GM12874 (cell line): ENCODE measurements at regions not wholly inside any gene's neighbourhood (a gene's known extent, or its start where the extent isn't known, plus 50 kb on each side); places are given as distances from the start of the nearest gene placed in this dataset.

ENCODE experiments used
- TF ChIP-seq, protein P1 (sequence below): IDR thresholded peaks from 2 replicates; pipeline ENCODE4 v1.5.1; 2011; ENCODE audit warnings: low read depth, mild to moderate bottlenecking, control low read depth, low read length, moderate library complexity; ENCODE audit not compliant: insufficient read depth

GRCh38 chr5:163569284-163569683, 63.9 kb downstream of the MAT2B start:
- TF ChIP-seq, protein P1, sequence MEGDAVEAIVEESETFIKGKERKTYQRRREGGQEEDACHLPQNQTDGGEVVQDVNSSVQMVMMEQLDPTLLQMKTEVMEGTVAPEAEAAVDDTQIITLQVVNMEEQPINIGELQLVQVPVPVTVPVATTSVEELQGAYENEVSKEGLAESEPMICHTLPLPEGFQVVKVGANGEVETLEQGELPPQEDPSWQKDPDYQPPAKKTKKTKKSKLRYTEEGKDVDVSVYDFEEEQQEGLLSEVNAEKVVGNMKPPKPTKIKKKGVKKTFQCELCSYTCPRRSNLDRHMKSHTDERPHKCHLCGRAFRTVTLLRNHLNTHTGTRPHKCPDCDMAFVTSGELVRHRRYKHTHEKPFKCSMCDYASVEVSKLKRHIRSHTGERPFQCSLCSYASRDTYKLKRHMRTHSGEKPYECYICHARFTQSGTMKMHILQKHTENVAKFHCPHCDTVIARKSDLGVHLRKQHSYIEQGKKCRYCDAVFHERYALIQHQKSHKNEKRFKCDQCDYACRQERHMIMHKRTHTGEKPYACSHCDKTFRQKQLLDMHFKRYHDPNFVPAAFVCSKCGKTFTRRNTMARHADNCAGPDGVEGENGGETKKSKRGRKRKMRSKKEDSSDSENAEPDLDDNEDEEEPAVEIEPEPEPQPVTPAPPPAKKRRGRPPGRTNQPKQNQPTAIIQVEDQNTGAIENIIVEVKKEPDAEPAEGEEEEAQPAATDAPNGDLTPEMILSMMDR = no peak

DNA sequence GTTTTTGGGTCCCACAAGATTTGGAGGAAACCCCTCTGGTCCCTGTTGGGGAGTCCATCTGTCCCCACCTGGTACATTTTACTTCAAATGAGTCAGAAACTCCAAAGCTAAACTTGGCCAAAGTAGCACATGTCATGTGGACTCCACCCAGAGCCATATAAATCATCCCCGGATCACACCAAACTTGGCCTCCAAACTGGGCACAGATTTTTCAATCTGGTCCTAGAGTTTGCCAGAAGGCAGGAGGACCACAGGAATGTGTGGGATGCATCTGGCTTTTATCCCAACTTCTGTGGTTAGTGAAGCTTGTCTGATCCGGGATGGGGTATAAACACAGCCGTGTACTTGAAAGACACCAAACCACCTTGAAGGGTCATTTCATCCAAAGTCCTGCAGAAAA, 66.3 kb downstream of the MAT2B start:
- TF ChIP-seq, protein P1 = no peak

DNA sequence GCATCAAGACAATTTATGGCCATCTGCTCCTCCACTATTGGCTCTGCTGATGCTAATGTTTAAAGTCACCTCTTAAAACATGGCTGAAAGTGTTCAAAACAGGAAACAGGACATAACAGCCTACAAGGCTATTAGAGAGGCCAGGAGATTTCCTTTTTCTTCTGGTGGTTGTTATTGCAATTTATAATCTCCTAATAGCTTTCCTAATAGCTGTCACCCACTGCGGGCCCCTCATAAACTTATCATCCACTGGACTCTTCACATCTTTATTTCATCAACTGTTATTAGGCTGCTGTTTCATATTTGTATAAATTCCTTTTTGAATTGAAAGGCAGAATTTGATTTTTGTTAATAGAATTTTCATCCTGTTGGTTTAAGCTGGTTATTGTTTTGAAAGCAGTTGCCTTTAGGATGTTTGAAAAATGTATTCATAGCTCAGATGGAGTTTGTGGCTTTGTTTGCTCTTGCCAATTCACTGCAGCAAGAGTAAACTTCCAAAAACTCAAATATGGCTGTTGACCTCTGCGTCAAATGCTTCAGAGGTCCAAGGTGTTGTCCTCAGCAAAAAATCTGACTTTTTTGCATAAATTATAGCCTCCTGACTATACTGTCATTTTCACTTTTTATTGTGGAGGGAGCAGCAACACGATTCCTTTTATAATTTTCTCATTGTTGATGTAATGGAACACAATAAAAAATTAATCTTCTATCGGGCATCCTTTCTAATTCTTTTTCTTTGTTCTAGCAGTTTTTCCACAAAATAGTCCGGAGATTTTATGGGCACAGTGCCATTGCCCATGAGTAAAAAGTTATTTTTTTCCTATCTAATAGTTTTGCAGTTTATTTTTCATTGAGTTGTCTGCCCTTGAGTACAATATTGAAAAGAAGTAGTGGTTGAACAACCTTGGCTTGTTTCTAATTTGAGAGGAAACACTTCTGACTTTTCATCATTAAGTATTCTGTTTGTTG, 69.3 kb downstream of the MAT2B start:
- TF ChIP-seq, protein P1 = no peak

GRCh38 chr5:163578652-163579051, 73.2 kb downstream of the MAT2B start:
- TF ChIP-seq, protein P1 = no peak

GRCh38 chr5:163579729-163580128, 74.3 kb downstream of the MAT2B start:
- TF ChIP-seq, protein P1 = no peak

GRCh38 chr5:163580516-163580915, 75.1 kb downstream of the MAT2B start:
- TF ChIP-seq, protein P1 = no peak

GRCh38 chr5:163585206-163585605, 79.8 kb downstream of the MAT2B start:
- TF ChIP-seq, protein P1 = no peak
